ENCODE measurements at regions not wholly inside any gene's neighbourhood (a gene's known extent, or its start where the extent isn't known, plus 50 kb on each side); places are given as distances from the start of the nearest gene placed in this dataset.
"Not testable (repeated sequence)": the region's sequence is repeated elsewhere in the genome, so short reads cannot be mapped to it uniquely, and the experiment has no call there.

DNA sequence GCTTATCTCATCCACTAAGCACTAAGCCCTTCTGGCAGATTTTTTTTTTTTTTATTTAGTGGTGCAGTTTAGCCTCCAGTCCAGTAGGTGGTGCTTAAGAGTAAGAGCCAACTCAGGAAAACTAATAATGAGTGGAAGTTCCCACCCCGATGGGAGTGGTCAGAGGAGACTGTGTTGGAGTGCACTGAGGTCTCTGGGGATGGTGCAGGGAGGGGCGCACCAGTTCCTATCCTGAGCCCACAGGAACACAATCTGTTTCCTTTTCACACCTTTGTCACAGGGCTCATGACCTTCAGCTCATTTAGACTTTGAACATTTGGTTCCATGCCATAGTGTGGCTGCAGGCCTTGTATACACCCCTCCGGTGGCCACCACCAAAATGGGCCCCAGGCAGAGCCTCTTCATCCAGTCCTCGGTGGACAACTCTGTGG, 367.4 kb downstream of the SPRY2 start:
- DNase-seq (ENCODE audit: low spot score): no peak
- in situ Hi-C loops (cut with HindIII; ENCODE audit: low sequenced_read_pairs): no loop called here

- in situ Hi-C loops (cut with HindIII; ENCODE audit: low sequenced_read_pairs): no loop called here
- DNase-seq (ENCODE audit: low spot score): no peak
Measured at GRCh38 chr13:79972066-79972569, 368.8 kb downstream of the SPRY2 start.

- no peak for DNase-seq (ENCODE audit: low spot score)
- in situ Hi-C loops (cut with HindIII; ENCODE audit: low sequenced_read_pairs): no loop called here
Measured at GRCh38 chr13:79966493-79966895, 374.4 kb downstream of the SPRY2 start.

GRCh38 chr13:79966059-79966458, 374.9 kb downstream of the SPRY2 start:
- DNase-seq (ENCODE audit: low spot score): no peak

GRCh38 chr13:79946556-79946955, 394.4 kb downstream of the SPRY2 start:
- peak; percentile 62 for DNase-seq (ENCODE audit: low spot score)
- in situ Hi-C loops (cut with HindIII; ENCODE audit: low sequenced_read_pairs): no loop called here

More at GRCh38 chr13:79966059-79966458, 374.9 kb downstream of the SPRY2 start:
- in situ Hi-C loops (cut with HindIII; ENCODE audit: low sequenced_read_pairs): no loop called here

DNA sequence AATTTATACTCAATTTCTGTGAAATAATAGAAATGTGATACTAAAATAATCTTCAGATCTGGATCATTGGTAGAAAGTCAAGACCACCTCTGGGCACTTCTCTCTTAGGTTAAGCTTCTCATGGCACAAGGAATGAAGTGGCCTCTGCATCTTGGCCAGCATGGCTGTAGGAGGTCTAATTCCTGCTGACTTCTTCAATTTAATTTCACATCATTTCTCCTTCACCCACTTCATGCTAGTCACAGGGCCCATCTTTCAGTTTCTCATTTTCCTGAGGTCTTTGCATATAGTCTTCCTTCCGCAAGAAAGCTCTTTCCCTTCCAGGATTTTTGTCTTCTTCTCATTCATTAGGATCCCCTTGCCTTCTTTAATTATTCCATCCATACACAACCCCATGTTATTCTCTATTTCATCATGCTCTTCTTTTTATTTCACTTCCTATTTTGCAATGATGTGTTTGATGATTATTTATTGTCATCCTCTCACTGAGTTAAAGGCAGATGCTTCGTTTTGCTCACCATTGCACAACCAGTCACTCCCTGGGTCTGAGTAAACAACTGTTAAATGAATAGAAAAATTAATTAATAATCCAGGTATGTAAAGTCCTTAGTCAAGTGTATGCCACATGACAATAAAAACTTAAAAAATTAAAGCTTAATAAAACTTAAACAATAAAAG, 397.4 kb downstream of the SPRY2 start:
- in situ Hi-C loops (cut with HindIII; ENCODE audit: low sequenced_read_pairs): no loop called here
- DNase-seq (ENCODE audit: low spot score): no peak

DNA sequence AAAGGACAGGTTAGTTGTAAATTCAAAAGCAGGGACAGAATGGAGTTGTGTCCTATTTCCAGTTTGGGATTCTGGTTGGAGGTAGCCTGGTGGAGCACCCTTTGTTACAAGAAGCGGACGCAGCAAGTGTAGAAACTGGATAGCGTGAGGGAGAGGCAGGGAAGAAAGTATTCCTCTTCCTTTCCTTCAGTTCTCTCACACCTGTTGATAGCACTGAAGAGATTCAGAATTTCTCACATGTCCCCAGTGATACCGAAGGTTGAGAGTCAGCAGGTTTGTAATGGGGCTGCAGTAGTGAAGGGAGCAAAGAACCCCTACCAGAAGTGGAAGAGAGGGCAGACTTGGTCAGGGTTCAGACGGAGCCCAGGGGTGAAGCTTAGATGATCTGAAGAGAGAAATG, 399.2 kb downstream of the SPRY2 start:
- no peak for DNase-seq (ENCODE audit: low spot score)
- in situ Hi-C loops (cut with HindIII; ENCODE audit: low sequenced_read_pairs): no loop called here

DNA sequence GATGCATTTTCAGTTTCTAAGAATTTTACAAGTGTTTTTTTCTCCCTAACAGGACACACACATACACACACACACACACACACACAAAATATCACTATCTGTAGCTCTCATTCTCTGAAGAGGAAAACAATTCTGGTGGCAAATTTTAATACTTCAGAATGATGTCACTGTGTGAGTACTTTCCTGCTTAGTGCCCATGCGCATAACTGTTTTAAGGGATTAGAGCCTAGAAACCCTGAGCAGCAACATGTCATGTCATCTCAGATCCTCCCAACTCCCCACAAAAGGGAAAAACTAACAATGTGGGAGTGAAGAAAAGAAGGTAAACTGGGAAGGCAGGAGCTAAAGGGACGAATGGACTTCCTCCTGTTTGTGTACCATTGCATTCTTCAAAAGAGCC, 401.2 kb downstream of the SPRY2 start:
- in situ Hi-C loops (cut with HindIII; ENCODE audit: low sequenced_read_pairs): no loop called here
- no peak for DNase-seq (ENCODE audit: low spot score)

DNA sequence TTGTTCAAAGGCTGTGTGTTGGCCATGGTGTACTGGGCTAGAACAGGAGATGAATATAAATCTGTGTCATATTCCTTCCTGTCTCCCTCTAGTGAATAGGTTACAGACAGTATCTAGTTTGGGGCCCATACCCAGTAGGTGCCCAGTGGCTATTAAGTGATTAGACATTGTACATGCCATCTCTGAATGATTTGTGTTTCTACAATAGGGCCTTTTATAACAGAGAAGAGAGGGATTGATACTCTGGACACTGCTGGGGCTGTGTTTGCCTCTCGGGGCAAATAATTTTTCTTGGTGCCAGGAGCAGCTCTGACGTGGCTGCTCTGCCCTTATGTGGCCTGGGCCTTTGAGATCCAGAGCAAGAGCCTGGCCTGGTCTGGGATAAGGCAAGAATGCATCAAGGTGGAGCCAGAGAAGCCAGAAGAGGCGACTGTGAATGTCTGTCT, 403.1 kb downstream of the SPRY2 start:
- in situ Hi-C loops (cut with HindIII; ENCODE audit: low sequenced_read_pairs): no loop called here
- no peak for DNase-seq (ENCODE audit: low spot score)

- no peak for DNase-seq (ENCODE audit: low spot score)
- in situ Hi-C loops (cut with HindIII; ENCODE audit: low sequenced_read_pairs): no loop called here
Measured at GRCh38 chr13:79937311-79937710, 403.6 kb downstream of the SPRY2 start.

GRCh38 chr13:79936368-79937136, 404.4 kb downstream of the SPRY2 start:
- DNase-seq (ENCODE audit: low spot score): peak; percentile 88
- in situ Hi-C loops (cut with HindIII; ENCODE audit: low sequenced_read_pairs): no loop called here

DNA sequence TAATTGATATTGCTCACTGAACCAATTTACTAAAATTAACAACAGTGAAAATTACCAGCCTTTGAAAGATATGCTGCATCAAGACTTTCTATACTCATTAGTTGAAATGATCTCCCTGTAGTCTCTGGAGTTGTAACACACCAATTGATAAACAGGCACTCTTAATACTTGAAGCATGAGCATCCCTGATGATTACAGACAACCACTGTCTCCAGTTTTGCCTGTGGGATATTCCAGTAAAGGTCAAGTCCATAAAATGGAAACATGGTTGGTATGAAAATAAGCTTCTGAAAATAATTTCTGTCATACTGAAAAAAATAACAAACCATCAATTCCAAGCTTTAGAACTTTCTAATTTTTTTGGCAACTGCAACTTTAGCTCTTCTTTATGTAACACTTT, 405.8 kb downstream of the SPRY2 start:
- no peak for DNase-seq (ENCODE audit: low spot score)
- in situ Hi-C loops (cut with HindIII; ENCODE audit: low sequenced_read_pairs): no loop called here

- in situ Hi-C loops (cut with HindIII; ENCODE audit: low sequenced_read_pairs): no loop called here
- no peak for DNase-seq (ENCODE audit: low spot score)
Measured at GRCh38 chr13:79933389-79933788, 407.5 kb downstream of the SPRY2 start.

- no peak for DNase-seq (ENCODE audit: low spot score)
- in situ Hi-C loops (cut with HindIII; ENCODE audit: low sequenced_read_pairs): no loop called here
Measured at GRCh38 chr13:79932556-79932955, 408.4 kb downstream of the SPRY2 start.

DNA sequence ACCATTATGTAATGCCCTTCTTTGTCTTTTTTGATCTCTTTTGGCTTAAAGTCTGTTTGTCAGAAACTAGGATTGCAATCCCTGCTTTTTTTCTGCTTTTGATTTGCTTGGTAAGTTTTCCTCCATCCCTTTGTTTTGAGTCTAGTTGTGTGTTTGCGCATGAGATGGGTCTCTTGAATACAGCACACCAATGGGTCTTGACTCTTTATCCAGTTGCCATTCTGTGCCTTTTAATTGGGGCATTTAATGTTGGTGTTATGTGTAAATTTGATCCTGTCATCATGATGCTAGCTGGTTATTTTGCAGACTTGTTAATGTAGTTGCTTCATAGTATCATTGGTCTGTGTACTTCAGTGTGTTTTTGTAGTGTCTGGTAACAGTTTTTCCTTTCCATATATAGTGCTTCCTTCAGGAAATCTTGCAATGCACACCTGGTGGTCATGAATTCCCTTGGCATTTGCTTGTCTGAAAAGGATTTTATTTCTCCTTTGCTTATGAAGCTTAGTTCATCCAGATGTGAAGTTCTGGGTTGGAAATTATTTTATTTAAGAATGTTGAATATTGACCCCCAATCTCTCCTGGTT, 416.9 kb downstream of the SPRY2 start:
- in situ Hi-C loops (cut with HindIII; ENCODE audit: low sequenced_read_pairs); DNase-seq (ENCODE audit: low spot score): not testable (repeated sequence)

GRCh38 chr13:79919091-79919490, 421.8 kb downstream of the SPRY2 start:
- no peak for DNase-seq (ENCODE audit: low spot score)
- in situ Hi-C loops (cut with HindIII; ENCODE audit: low sequenced_read_pairs): no loop called here

DNA sequence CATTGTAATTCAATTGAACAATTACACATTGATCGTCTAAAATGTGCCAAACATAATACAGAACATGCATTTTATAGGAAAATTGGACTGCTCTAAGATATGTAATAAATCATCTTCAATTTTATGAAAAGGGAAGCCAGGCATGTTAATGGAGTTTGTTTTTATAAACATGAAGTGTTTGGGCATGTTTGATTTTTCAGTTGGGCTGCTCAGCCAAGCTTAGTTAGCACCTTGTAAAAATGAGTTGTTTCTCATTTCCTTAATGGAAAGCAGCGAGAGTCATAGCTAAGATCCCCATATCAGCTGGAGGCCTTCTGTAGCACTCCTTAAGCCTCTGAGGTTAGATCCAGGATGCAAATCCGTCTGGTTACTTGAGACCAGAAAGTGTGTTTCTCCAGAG, 422.3 kb downstream of the SPRY2 start:
- in situ Hi-C loops (cut with HindIII; ENCODE audit: low sequenced_read_pairs): no loop called here

DNA sequence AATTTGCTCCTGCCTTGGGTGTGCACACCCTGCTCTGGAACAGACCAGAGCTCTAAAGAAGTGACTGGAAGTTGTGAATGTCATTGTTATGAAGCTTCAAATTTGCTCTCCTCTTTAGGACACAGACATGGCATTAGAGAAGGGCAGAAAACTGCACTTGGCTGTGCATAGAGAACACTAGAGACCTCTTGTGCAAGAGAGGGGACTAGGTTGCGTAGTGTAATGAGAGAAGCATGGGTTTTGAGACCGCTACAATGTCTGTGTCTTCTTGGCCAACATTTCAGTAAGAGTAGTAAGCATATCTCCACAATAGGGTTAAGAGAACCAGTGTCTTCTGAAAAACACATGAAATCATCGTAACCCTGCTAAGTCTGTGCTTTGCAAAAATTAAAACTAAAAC, 423.3 kb downstream of the SPRY2 start:
- in situ Hi-C loops (cut with HindIII; ENCODE audit: low sequenced_read_pairs): no loop called here
- DNase-seq (ENCODE audit: low spot score): no peak

More for the DNA sequence above, 422.3 kb downstream of the SPRY2 start:
- DNase-seq (ENCODE audit: low spot score): no peak

- DNase-seq (ENCODE audit: low spot score): no peak
- in situ Hi-C loops (cut with HindIII; ENCODE audit: low sequenced_read_pairs): no loop called here
Measured at GRCh38 chr13:79915114-79915811, 425.7 kb downstream of the SPRY2 start.
